ENCODE measurements at regions not wholly inside any gene's neighbourhood (a gene's known extent, or its start where the extent isn't known, plus 50 kb on each side); places are given as distances from the start of the nearest gene placed in this dataset.

DNA sequence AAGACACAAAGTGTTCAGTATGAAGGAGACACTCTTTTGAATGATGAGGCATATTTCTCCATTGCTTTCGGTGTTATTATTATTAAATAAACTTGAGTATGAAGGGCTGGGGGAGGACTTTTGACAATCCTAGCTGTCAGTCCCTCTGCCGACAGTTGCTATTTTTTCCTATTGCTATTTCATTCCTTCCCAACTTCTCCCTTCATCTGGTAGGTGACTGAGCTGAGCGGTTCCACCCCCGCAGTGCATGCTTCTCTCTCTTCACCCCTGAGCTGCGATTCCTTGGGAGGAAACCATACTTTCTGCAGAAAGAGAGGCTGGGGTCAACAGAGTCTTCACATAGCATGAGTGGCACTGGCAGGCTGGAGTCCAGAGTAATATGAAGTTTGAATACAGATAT, 261.2 kb upstream of the TAC1 start:
- Histone ChIP-seq H2AFZ (ENCODE audit: control insufficient read depth, low read depth, low read length) (no peak overlapping the region), H3K4me2 (ENCODE audit: control insufficient read depth, insufficient read depth) (no peak overlapping the region), H3K36me3 (ENCODE audit: control insufficient read depth in 2 of 2, insufficient read depth in 2 of 2, low read length in 1 of 2) (no peaks in the 10 kb centered on the region), H4K20me1 (ENCODE audit: control insufficient read depth, insufficient read depth) (no peaks in the 10 kb centered on the region; the same call in 1 of the 2 replicates), H3K9ac (ENCODE audit: control insufficient read depth, insufficient read depth, low read length) (no peak overlapping the region), H3K4me3 (no peak overlapping the region), H3K9me3 (replicated peaks; ENCODE audit: control insufficient read depth, insufficient read depth, low read length) (no peaks in the 10 kb centered on the region), H3K27me3 (replicated peaks in 1 of 2; ENCODE audit: control insufficient read depth in 2 of 2, insufficient read depth in 2 of 2, low read length in 1 of 2) (no peaks in the 10 kb centered on the region), H3K4me1 (ENCODE audit: control insufficient read depth, insufficient read depth, low read length) (no peaks in the 10 kb centered on the region), H3K79me2 (ENCODE audit: control insufficient read depth, insufficient read depth, low read length) (no peaks in the 10 kb centered on the region), H3K27ac (ENCODE audit: control insufficient read depth, insufficient read depth) (no peak overlapping the region)
- no peak for FAIRE-seq
- TF ChIP-seq POLR2A (IDR thresholded peaks at IDR 0.05; ENCODE audit: low read depth, low read length) (no peak), ZSCAN29 (IDR thresholded peaks at IDR 0.05) (no peak), RELA (IDR thresholded peaks at IDR 0.05; ENCODE audit: borderline replicate concordance, partially characterized antibody) (no peak), NFYA (IDR thresholded peaks at IDR 0.05; ENCODE audit: borderline replicate concordance, low read depth, low read length) (no peak), ZZZ3 (IDR thresholded peaks at IDR 0.05; ENCODE audit: control insufficient read depth, insufficient read length, low read depth) (no peak), CHD1 (IDR thresholded peaks at IDR 0.05; ENCODE audit: low read depth, low read length) (no peak), NBN (IDR thresholded peaks at IDR 0.05) (no peak)
- ATAC-seq, result no peak
- in situ Hi-C loops (cut with MboI) (no loop called here), intact Hi-C loops (cut with micrococcal nuclease; ENCODE audit: unreplicated experiment) (no loop called here)
- no TSS peak for BruUV-seq (replicated peaks)
- ChIA-PET RAD21 (ENCODE audit: unreplicated experiment) (no interaction called here), POLR2A (no interaction called here), CTCF (no interaction called here), SMC1A (ENCODE audit: uncharacterized antibody, unreplicated experiment) (no interaction called here)
- DNase-seq (ENCODE audit: low read depth, low spot score), result no peak
- 25% methylated on average over 5 of the region's 5 CpGs for WGBS (ENCODE audit: insufficient coverage, insufficient replicate concordance, low lambda C conversion rate, missing lambda C conversion rate)

- Histone ChIP-seq H3K79me2 (ENCODE audit: control insufficient read depth, insufficient read depth, low read length) (no peaks in the 10 kb centered on the region), H3K36me3 (ENCODE audit: control insufficient read depth in 2 of 2, insufficient read depth in 2 of 2, low read length in 1 of 2) (no peaks in the 10 kb centered on the region), H3K27ac (ENCODE audit: control insufficient read depth, insufficient read depth) (no peak overlapping the region), H3K4me1 (ENCODE audit: control insufficient read depth, insufficient read depth, low read length) (no peaks in the 10 kb centered on the region), H3K4me3 (no peak overlapping the region), H3K4me2 (ENCODE audit: control insufficient read depth, insufficient read depth) (no peak overlapping the region), H4K20me1 (ENCODE audit: control insufficient read depth, insufficient read depth) (no peaks in the 10 kb centered on the region; the same call in 1 of the 2 replicates), H2AFZ (ENCODE audit: control insufficient read depth, low read depth, low read length) (no peak overlapping the region), H3K9me3 (replicated peaks; ENCODE audit: control insufficient read depth, insufficient read depth, low read length) (no peaks in the 10 kb centered on the region), H3K27me3 (replicated peaks in 1 of 2; ENCODE audit: control insufficient read depth in 2 of 2, insufficient read depth in 2 of 2, low read length in 1 of 2) (no peaks in the 10 kb centered on the region), H3K9ac (ENCODE audit: control insufficient read depth, insufficient read depth, low read length) (no peak overlapping the region)
- ChIA-PET POLR2A (no interaction called here), CTCF (no interaction called here), RAD21 (ENCODE audit: unreplicated experiment) (no interaction called here), SMC1A (ENCODE audit: uncharacterized antibody, unreplicated experiment) (no interaction called here)
- in situ Hi-C loops (cut with MboI) (no loop called here), intact Hi-C loops (cut with micrococcal nuclease; ENCODE audit: unreplicated experiment) (no loop called here)
- no peak for ATAC-seq
- no TSS peak for BruUV-seq (replicated peaks)
- 22% methylated on average over 3 of the region's 3 CpGs for WGBS (ENCODE audit: insufficient coverage, insufficient replicate concordance, low lambda C conversion rate, missing lambda C conversion rate)
- FAIRE-seq, result no peak
- DNase-seq (ENCODE audit: low read depth, low spot score), result no peak
- no peak for TF ChIP-seq BCL11A (IDR thresholded peaks at IDR 0.05; ENCODE audit: low read depth, low read length)
- no peak for TF ChIP-seq RBBP5 (conservative IDR thresholded peaks at IDR 0.05)
- TF ChIP-seq BACH1 (IDR thresholded peaks at IDR 0.05; ENCODE audit: borderline replicate concordance), result no peak
- no peak for TF ChIP-seq RELA (IDR thresholded peaks at IDR 0.05; ENCODE audit: borderline replicate concordance, partially characterized antibody)
- TF ChIP-seq POLR2AphosphoS5 (IDR thresholded peaks at IDR 0.05; ENCODE audit: low read length), result no peak
- no peak for TF ChIP-seq CREB1 (IDR thresholded peaks at IDR 0.05; ENCODE audit: low read depth)
- no peak for TF ChIP-seq CEBPB (IDR thresholded peaks at IDR 0.05; ENCODE audit: borderline replicate concordance in 1 of 2, low read depth in 2 of 2, low read length in 2 of 2)
- no peak for TF ChIP-seq RFX5 (IDR thresholded peaks at IDR 0.05; ENCODE audit: low read depth, low read length)
- TF ChIP-seq TBL1XR1 (IDR thresholded peaks at IDR 0.05; ENCODE audit: low read depth, low read length), result no peak
- TF ChIP-seq ZBTB11 (CRISPR knock-in tag; IDR thresholded peaks at IDR 0.05), result no peak
- TF ChIP-seq EED (IDR thresholded peaks at IDR 0.05; ENCODE audit: low read depth), result no peak
- no peak for TF ChIP-seq EGR1 (IDR thresholded peaks at IDR 0.05; ENCODE audit: borderline replicate concordance in 1 of 2, low read depth in 2 of 2, low read length in 2 of 2)
- no peak for TF ChIP-seq NFYB (IDR thresholded peaks at IDR 0.05; ENCODE audit: insufficient read depth, low read depth, low read length)
- no peak for TF ChIP-seq SMC3 (IDR thresholded peaks at IDR 0.05; ENCODE audit: borderline replicate concordance, low read length)
These were observed 260.4 kb upstream of the TAC1 start for GRCh38 chr7:97471491-97471890.

Measured in GM12878 (cell line).